Chondrocyte (in vitro differentiated cells): ENCODE measurements at regions not wholly inside any gene's neighbourhood (a gene's known extent, or its start where the extent isn't known, plus 50 kb on each side); places are given as distances from the start of the nearest gene placed in this dataset.

ENCODE experiments used
- DNase-seq: peaks from one replicate; pipeline ENCODE4 v3.0.0; 2021; ENCODE audit warnings: mixed read lengths, low spot score
- H3K27ac Mint-ChIP-seq: one replicate; pipeline ENCODE4 v1.8.0; 2021; ENCODE audit warnings: mild to moderate bottlenecking, moderate library complexity, mixed read lengths; ENCODE audit not compliant: unreplicated experiment
- H3K27me3 Mint-ChIP-seq: 2 replicates; pipeline ENCODE4 v1.8.0; 2021; ENCODE audit warnings: low read depth, mixed read lengths
- H3K36me3 Mint-ChIP-seq: 2 replicates; pipeline ENCODE4 v1.8.0; 2021; ENCODE audit warnings: low read depth, mixed read lengths
- H3K4me1 Mint-ChIP-seq: 2 replicates; pipeline ENCODE4 v1.8.0; 2021; ENCODE audit warnings: low read depth, mild to moderate bottlenecking, mixed read lengths
- H3K4me3 Mint-ChIP-seq: one replicate; pipeline ENCODE4 v1.8.0; 2021; ENCODE audit warnings: mild to moderate bottlenecking, moderate library complexity, mixed read lengths; ENCODE audit not compliant: unreplicated experiment
- H3K9me3 Mint-ChIP-seq: 2 replicates; pipeline ENCODE4 v1.8.0; 2021; ENCODE audit warnings: low read depth, mixed read lengths
- TF ChIP-seq, protein P1 (sequence below): fragments of 200-600 bp; sonication (generic); IDR thresholded peaks from 2 replicates; pipeline ENCODE4 v1.5.0; 2021; ENCODE audit warnings: antibody characterized with exemption, mild to moderate bottlenecking, moderate library complexity

DNA sequence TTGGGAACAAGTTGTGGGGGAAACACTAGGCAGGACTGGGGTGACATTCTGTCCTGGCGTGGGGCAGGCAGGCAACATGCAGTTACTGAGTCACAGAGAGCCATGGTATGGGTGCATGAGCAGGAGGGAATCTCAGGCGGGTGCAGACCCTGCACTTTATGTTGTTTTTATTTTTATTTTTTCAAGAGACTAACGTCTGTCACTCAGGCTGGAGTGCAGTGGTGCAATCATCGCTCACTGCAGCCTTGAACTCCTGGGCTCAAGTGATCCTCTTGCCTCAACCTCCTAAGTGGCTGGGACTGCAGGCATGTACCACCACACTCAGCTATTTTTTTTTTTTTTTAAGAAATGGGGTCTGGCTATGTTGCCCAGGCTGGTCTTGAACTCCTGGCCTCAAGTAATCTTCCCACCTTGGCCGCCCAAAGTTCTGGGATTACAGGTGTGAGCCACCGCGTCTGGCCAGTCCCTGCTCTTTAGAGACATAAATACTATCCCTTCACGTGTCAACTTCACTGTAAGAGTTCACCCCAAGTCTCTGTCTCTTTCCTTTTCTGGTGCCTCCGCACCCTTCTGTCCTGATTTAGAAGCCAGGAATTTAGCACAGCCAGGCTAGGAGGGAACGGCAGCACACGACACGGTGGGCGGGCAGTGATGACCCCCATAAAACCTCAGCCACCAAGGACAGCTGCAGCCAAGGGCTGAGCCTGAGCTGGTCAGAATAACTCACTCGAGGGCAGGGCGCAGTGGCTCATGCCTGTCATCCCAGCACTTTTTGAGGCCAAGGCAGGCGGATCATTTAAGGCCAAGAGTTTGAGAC is 72.8 kb upstream of the IQSEC1 start:
- Mint-ChIP-seq H3K36me3 (no peaks in the 10 kb centered on the region), H3K9me3 (peaks cover 3% of the 10 kb centered on the region), H3K27ac (no peak overlapping the region), H3K4me1 (no peaks in the 10 kb centered on the region), H3K27me3 (peaks cover 33% of the 10 kb centered on the region), H3K4me3 (no peak overlapping the region)
- TF ChIP-seq, protein P1, sequence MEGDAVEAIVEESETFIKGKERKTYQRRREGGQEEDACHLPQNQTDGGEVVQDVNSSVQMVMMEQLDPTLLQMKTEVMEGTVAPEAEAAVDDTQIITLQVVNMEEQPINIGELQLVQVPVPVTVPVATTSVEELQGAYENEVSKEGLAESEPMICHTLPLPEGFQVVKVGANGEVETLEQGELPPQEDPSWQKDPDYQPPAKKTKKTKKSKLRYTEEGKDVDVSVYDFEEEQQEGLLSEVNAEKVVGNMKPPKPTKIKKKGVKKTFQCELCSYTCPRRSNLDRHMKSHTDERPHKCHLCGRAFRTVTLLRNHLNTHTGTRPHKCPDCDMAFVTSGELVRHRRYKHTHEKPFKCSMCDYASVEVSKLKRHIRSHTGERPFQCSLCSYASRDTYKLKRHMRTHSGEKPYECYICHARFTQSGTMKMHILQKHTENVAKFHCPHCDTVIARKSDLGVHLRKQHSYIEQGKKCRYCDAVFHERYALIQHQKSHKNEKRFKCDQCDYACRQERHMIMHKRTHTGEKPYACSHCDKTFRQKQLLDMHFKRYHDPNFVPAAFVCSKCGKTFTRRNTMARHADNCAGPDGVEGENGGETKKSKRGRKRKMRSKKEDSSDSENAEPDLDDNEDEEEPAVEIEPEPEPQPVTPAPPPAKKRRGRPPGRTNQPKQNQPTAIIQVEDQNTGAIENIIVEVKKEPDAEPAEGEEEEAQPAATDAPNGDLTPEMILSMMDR = no peak
- DNase-seq = peak; percentile 33

DNA sequence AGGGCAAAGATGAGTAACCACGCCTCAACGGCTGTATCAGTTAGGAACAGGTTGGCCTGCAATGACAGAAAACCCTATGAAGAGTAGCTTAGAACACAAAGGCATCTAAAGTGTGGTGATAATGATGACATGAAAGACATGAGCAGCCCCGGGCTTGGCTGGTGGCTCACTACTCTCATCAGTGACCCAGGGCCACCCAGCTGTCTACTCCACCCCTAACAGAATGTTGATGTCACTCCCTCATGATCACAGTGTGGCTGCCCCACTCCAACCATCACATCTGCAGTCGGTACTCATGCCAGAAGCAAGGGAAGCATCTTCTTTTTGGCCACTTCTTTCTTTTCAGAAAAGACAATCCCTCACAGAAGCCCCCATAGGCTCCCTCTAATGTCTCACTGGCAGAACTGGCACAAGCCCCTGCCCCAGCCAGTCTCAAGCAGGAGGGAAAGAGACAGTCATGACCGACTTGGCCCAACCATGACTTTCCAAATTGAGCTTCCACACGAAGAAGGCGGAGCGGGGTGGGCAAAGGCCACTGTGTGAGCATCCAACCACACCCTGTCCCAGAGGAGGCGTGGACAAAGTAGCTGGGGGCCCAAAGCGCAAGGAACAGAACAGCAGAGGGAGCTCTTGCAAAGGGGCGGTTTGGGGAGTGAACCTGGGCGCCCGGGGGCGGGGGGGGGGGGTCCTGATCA is 72.0 kb upstream of the IQSEC1 start:
- Mint-ChIP-seq H3K36me3 (no peaks in the 10 kb centered on the region), H3K4me3 (no peak overlapping the region), H3K4me1 (no peaks in the 10 kb centered on the region), H3K9me3 (peaks cover 3% of the 10 kb centered on the region), H3K27me3 (peaks cover 32% of the 10 kb centered on the region), H3K27ac (no peak overlapping the region)
- DNase-seq = peak; percentile 53
- TF ChIP-seq, protein P1 = no peak

DNA sequence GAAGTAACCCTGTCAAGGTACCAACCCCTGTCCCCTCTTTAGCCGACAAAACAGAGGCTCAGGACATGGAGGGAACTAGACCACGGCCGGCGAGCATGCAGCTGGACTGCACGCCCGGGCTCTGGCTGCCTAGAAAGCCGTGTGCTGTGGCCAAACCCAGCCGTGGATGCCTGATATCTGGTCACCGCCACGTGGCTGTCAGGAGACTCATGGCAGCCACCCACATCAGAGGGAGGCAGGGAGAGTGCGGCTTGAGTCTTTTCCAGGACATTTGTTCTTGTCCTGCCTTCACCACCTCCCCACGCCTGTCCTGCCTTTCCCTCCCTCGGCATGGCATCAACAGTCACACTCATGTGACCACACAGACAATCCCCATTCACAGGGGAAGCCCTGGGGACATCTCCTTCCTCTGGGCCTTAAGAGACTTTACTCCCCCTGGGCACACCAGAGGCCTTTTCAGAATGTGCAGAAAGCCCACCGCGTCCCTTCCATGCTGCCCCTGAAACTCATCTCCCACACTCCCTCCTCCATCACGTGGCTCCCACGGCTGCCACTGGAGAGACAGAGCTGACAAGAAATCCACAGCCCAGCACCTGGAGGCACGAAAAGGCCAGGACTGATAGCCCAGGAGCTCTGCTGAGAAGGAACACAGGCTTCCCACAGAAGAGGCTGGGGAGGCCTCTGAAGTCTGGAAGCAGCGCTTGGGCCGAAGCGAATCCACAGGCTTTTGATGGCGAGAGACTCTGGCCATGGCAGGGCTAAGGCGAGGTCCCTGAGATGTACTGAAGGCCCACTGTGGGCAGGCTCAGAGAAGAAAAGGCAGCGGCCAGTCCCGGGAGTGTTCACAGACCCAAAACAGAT is 71.2 kb upstream of the IQSEC1 start:
- Mint-ChIP-seq H3K4me3 (no peak overlapping the region), H3K36me3 (no peaks in the 10 kb centered on the region), H3K27ac (no peak overlapping the region), H3K9me3 (peaks cover 3% of the 10 kb centered on the region), H3K27me3 (peaks cover 35% of the 10 kb centered on the region), H3K4me1 (no peaks in the 10 kb centered on the region)
- TF ChIP-seq, protein P1 = no peak
- peak; percentile 62 for DNase-seq

DNA sequence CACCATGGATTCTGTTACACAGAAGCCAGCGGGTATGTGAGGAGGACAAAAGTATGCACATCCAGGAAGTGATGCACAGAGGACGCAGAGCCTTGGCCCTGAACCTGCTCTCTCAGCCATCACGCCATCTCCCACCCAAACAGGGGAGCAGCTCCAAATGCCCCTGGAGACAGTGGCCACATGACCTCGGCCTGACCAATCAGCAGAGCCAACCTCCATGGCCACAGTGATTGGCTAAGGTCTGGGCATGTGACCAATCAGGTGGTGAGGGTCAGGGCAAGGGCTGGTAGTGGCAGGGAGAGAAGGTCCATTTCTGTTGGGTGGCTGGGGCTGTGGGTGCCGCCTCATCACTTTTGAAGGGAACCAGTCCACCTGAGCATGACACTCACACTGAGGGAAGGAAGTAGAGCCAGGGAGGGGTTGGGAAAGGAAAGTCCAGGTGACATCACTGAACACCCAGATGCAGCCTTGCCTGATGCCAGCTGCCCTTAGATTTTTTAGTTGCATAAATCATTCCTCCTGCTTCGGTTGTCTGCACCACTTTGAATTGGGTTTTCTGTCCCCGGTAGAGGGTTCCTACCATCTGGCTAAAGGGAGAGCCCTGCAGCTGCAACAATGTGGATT is 70.3 kb upstream of the IQSEC1 start:
- peaks cover 3% of the 10 kb centered on the region for H3K9me3 Mint-ChIP-seq
- H3K27me3 Mint-ChIP-seq = peaks cover 38% of the 10 kb centered on the region
- TF ChIP-seq, protein P1 = no peak
- no peaks in the 10 kb centered on the region for H3K36me3 Mint-ChIP-seq
- H3K27ac Mint-ChIP-seq = no peak overlapping the region
- no peaks in the 10 kb centered on the region for H3K4me1 Mint-ChIP-seq
- DNase-seq = peak; percentile 53
- no peak overlapping the region for H3K4me3 Mint-ChIP-seq
